SK-N-SH (cell line): ENCODE measurements at regions not wholly inside any gene's neighbourhood (a gene's known extent, or its start where the extent isn't known, plus 50 kb on each side); places are given as distances from the start of the nearest gene placed in this dataset.
A peak's percentile ranks its signal among the peaks of the same experiment; 100 is the strongest.

ENCODE experiments used
- CTCF ChIA-PET: fragments of 300-600, 350-600 bp; formaldehyde crosslinking; extraction: SDS; loops from one replicate; lab custom pipeline; 2021; lab: Yijun Ruan, JAX
- POLR2A ChIA-PET: fragments of 350-600 bp; sonication (Branson Sonifier 250); formaldehyde crosslinking; extraction: SDS; loops from one replicate; lab custom pipeline; 2020; ENCODE audit warnings: antibody characterized with exemption, inconsistent platforms; lab: Yijun Ruan, JAX
- DNase-seq: peaks from one replicate; pipeline ENCODE4 v3.0.0; 2012
- H2AFZ ChIP-seq: fragments of 200-600 bp; sonication (generic); 2 replicates; pipeline ENCODE4 v1.8.1; 2016; ENCODE audit warnings: antibody characterized with exemption, mild to moderate bottlenecking, low read depth
- H3F3A ChIP-seq: fragments of 200-600 bp; sonication (generic); replicated peaks from 2 replicates; pipeline ENCODE3; 2016; ENCODE audit warnings: antibody characterized with exemption, mild to moderate bottlenecking; ENCODE audit not compliant: insufficient read depth
- H3K27ac ChIP-seq, 2 experiments: fragments of 200-500 bp in 1 of 2; fragments of 200-600 bp in 1 of 2; sonication (Bioruptor generic) in 1 of 2; sonication (generic), shearing (Covaris generic) in 1 of 2; 2 replicates each; pipeline versions ENCODE4 v1.5.1 to v1.6.1; 2014 to 2016; ENCODE audit warnings: low read depth in 2 of 2, inconsistent platforms in 1 of 2, low read length in 1 of 2, mild to moderate bottlenecking in 1 of 2, mixed read lengths in 1 of 2
- H3K27me3 ChIP-seq: fragments of 200-600 bp; sonication (generic), shearing (Covaris generic); 2 replicates; pipeline ENCODE4 v1.6.1; 2016; ENCODE audit warnings: mixed run types; ENCODE audit not compliant: insufficient read depth
- H3K36me3 ChIP-seq, 2 experiments: fragments of 200-500 bp in 1 of 2; fragments of 200-600 bp in 1 of 2; sonication (Bioruptor generic) in 1 of 2; sonication (generic) in 1 of 2; replicated peaks in 1 of 2; 2 replicates each; pipeline versions ENCODE3 to v1.5.1; 2014 to 2016; ENCODE audit warnings: low read length in 1 of 2, mild to moderate bottlenecking in 1 of 2; ENCODE audit not compliant: insufficient read depth in 2 of 2, control insufficient read depth in 1 of 2
- H3K4me1 ChIP-seq, 2 experiments: fragments of 200-500 bp in 1 of 2; fragments of 200-600 bp in 1 of 2; sonication (Bioruptor generic) in 1 of 2; sonication (generic), shearing (Covaris generic) in 1 of 2; 2 replicates each; pipeline versions ENCODE4 v1.5.1 to v1.6.1; 2014 to 2016; ENCODE audit warnings: low read depth in 1 of 2, low read length in 1 of 2, mixed run types in 1 of 2; ENCODE audit not compliant: insufficient read depth in 2 of 2, control insufficient read depth in 1 of 2
- H3K4me2 ChIP-seq: fragments of 200-600 bp; sonication (generic), shearing (Covaris generic); 2 replicates; pipeline ENCODE4 v1.6.1; 2017; ENCODE audit warnings: mixed run types
- H3K4me3 ChIP-seq, 2 experiments: fragments of 200-500 bp in 1 of 2; fragments of 200-600 bp in 1 of 2; sonication (Bioruptor generic) in 1 of 2; sonication (generic), shearing (Covaris generic) in 1 of 2; 2 replicates each; pipeline versions ENCODE4 v1.5.1 to v1.8.1; 2014 to 2016; ENCODE audit warnings: low read depth in 2 of 2, inconsistent platforms in 1 of 2, low read length in 1 of 2, mild to moderate bottlenecking in 1 of 2, mixed read lengths in 1 of 2, moderate library complexity in 1 of 2
- H3K79me2 ChIP-seq: fragments of 200-600 bp; sonication (generic); 2 replicates; pipeline ENCODE4 v1.8.1; 2017; ENCODE audit warnings: mild to moderate bottlenecking; ENCODE audit not compliant: insufficient read depth
- H3K9ac ChIP-seq: fragments of 200-600 bp; sonication (generic); 2 replicates; pipeline ENCODE4 v1.6.1; 2017; ENCODE audit warnings: mixed run types
- H3K9me2 ChIP-seq: fragments of 200-600 bp; sonication (generic); 2 replicates; pipeline ENCODE4 v1.6.1; 2017; ENCODE audit warnings: mixed run types
- H3K9me3 ChIP-seq: fragments of 200-600 bp; sonication (generic); 2 replicates; pipeline ENCODE4 v1.6.1; 2017; ENCODE audit warnings: mixed run types, mild to moderate bottlenecking, moderate library complexity
- H4K20me1 ChIP-seq: fragments of 200-600 bp; sonication (generic); 2 replicates; pipeline ENCODE4 v1.6.1; 2017; ENCODE audit warnings: mild to moderate bottlenecking, mixed run types; ENCODE audit not compliant: insufficient read depth
- CTCF ChIP-seq: fragments of 200-600 bp; sonication (generic); IDR thresholded peaks from 2 replicates; pipeline ENCODE4 v1.6.1; 2017; ENCODE audit warnings: antibody characterized with exemption, mild to moderate bottlenecking, moderate library complexity
- ELF1 ChIP-seq: IDR thresholded peaks from 2 replicates; pipeline ENCODE4 v1.4.0; 2012
- EP300 ChIP-seq, 2 experiments: IDR thresholded peaks; 2 replicates each; pipeline versions ENCODE4 v1.4.0 to v1.6.1; 2012; ENCODE audit warnings: borderline replicate concordance in 1 of 2, low read depth in 1 of 2, low read length in 1 of 2
- FOSL2 ChIP-seq: IDR thresholded peaks from 2 replicates; pipeline ENCODE4 v1.4.0; 2012; ENCODE audit warnings: low read depth, mild to moderate bottlenecking, moderate library complexity, borderline replicate concordance
- IRF3 ChIP-seq: fragments of 150-350 bp; IDR thresholded peaks from 2 replicates; pipeline ENCODE4 v1.6.1; 2016; ENCODE audit warnings: mild to moderate bottlenecking, low read depth, low read length
- JUND ChIP-seq: IDR thresholded peaks from 2 replicates; pipeline ENCODE4 v1.4.0; 2012
- MEF2A ChIP-seq: IDR thresholded peaks from 2 replicates; pipeline ENCODE4 v1.4.0; 2012; ENCODE audit warnings: low read depth, borderline replicate concordance
- NFIC ChIP-seq: IDR thresholded peaks from 2 replicates; pipeline ENCODE4 v1.4.0; 2012; ENCODE audit warnings: borderline replicate concordance
- PBX3 ChIP-seq: IDR thresholded peaks from 2 replicates; pipeline ENCODE4; 2012
- POLR2AphosphoS5 ChIP-seq: IDR thresholded peaks from 2 replicates; pipeline ENCODE4 v1.6.1; 2012; ENCODE audit warnings: low read depth, low read length
- RCOR1 ChIP-seq: fragments of 150-350 bp; IDR thresholded peaks from 2 replicates; pipeline ENCODE4 v1.6.1; 2017; ENCODE audit warnings: antibody characterized with exemption, low read length
- RFX5 ChIP-seq: IDR thresholded peaks from 2 replicates; pipeline ENCODE4 v1.6.1; 2012; ENCODE audit warnings: mild to moderate bottlenecking, improper control_type of control experiment, low read length
- RXRA ChIP-seq: IDR thresholded peaks from 2 replicates; pipeline ENCODE4 v1.4.0; 2012; ENCODE audit warnings: low read depth, mild to moderate bottlenecking, borderline replicate concordance
- SIN3A ChIP-seq: IDR thresholded peaks from 2 replicates; pipeline ENCODE4 v1.6.1; 2012; ENCODE audit warnings: low read depth, mild to moderate bottlenecking, low read length, moderate library complexity, borderline replicate concordance
- SMC3 ChIP-seq: IDR thresholded peaks from 2 replicates; pipeline ENCODE4 v1.6.1; 2012; ENCODE audit warnings: low read depth, low read length, improper control_type of control experiment
- TCF12 ChIP-seq: IDR thresholded peaks from 2 replicates; pipeline ENCODE4 v1.4.0; 2012
- USF1 ChIP-seq: IDR thresholded peaks from 2 replicates; pipeline ENCODE4 v1.4.0; 2012; ENCODE audit warnings: low read depth, borderline replicate concordance
- WGBS: methylation state at CpG from one replicate; pipeline ENCODE4 v1.1.6; 2017; ENCODE audit warnings: low lambda C conversion rate; 5-methylcytosine and 5-hydroxymethylcytosine counted together
- TF ChIP-seq, protein P1 (sequence below): IDR thresholded peaks from 2 replicates; pipeline ENCODE4 v1.4.0; 2012; ENCODE audit warnings: low read depth
- TF ChIP-seq, protein P2 (sequence below): IDR thresholded peaks from 2 replicates; pipeline ENCODE4 v1.4.0; 2012; ENCODE audit warnings: low read depth, borderline replicate concordance

- CTCF ChIA-PET: interaction anchor here (1.1 to 4.0 kb wide), 3 partner anchors 15 to 394 kb away, joined by 3 to 30 read pairs (median 5); no protein-coding TSS in a partner anchor
- H3K9me2 ChIP-seq: no peaks in the 10 kb centered on the region
- POLR2A ChIA-PET: no interaction called here
- peak overlapping the region; percentile 54 for H3K4me2 ChIP-seq
- H3K4me3 ChIP-seq: no peak overlapping the region
- H4K20me1 ChIP-seq: no peaks in the 10 kb centered on the region
- H3K27me3 ChIP-seq: no peaks in the 10 kb centered on the region
- TF ChIP-seq SMC3: no peak
- TF ChIP-seq POLR2AphosphoS5: peak; percentile 28; the same call in 1 of the 2 replicates
- peak; percentile 84 for TF ChIP-seq TCF12
- peak; percentile 45; the same call in 1 of the 2 replicates for TF ChIP-seq NFIC
- peak in 1 of 2 experiments; percentile 58; a peak in 1 of 4 replicates for TF ChIP-seq EP300 (IDR thresholded peaks at IDR 0.05; ENCODE audit: borderline replicate concordance in 1 of 2, low read depth in 1 of 2, low read length in 1 of 2)
- peak; percentile 77; the same call in 1 of the 2 replicates for TF ChIP-seq FOSL2
- peak; percentile 82 for TF ChIP-seq JUND
- TF ChIP-seq SIN3A: no peak
- TF ChIP-seq PBX3: 0 out of 2 replicates have a peak, but pooled peaks have one; percentile 23
- TF ChIP-seq RXRA: 0 out of 2 replicates have a peak, but pooled peaks have one; percentile 40
- peak; percentile 80 for TF ChIP-seq USF1
- no peak for TF ChIP-seq ELF1
- H3K27ac ChIP-seq: peak overlapping the region; percentile 48 to 71; a peak in 3 of 4 replicates
- no peak overlapping the region for H2AFZ ChIP-seq
- H3F3A ChIP-seq: peaks cover 18% of the 10 kb centered on the region
- 36% methylated on average over 3 of the region's 3 CpGs for WGBS
- H3K9ac ChIP-seq: peak overlapping the region; percentile 11; the same call in 1 of the 2 replicates
- no peaks in the 10 kb centered on the region for H3K36me3 ChIP-seq
- no peaks in the 10 kb centered on the region for H3K79me2 ChIP-seq
- H3K4me1 ChIP-seq: peaks cover 8 to 22% of the 10 kb centered on the region in 2 experiments
- no peak for DNase-seq
- no peaks in the 10 kb centered on the region for H3K9me3 ChIP-seq
These were observed 87.2 kb upstream of the CNIH3 start for GRCh38 chr1:224528900-224529299.

- no peaks in the 10 kb centered on the region for H3K79me2 ChIP-seq
- peaks cover 11% of the 10 kb centered on the region for H3F3A ChIP-seq
- no peaks in the 10 kb centered on the region for H3K36me3 ChIP-seq
- ChIA-PET CTCF (interaction anchor here (1.0 to 4.0 kb wide), 5 partner anchors 16 to 393 kb away, joined by 3 to 30 read pairs (median 5); no protein-coding TSS in a partner anchor), POLR2A (no interaction called here)
- H3K9me2 ChIP-seq: no peaks in the 10 kb centered on the region
- no peak overlapping the region for H3K9ac ChIP-seq
- DNase-seq: no peak
- 100% methylated on average over 4 of the region's 5 CpGs for whole genome bisulfite sequencing
- H3K27ac ChIP-seq: peak overlapping the region in 1 of 2 experiments; percentile 71; a peak in 1 of 4 replicates
- H3K4me3 ChIP-seq: no peak overlapping the region
- H3K4me2 ChIP-seq: peak overlapping the region; percentile 54
- peaks cover 8 to 21% of the 10 kb centered on the region in 2 experiments for H3K4me1 ChIP-seq
- no peaks in the 10 kb centered on the region for H4K20me1 ChIP-seq
- no peak overlapping the region for H2AFZ ChIP-seq
- no peaks in the 10 kb centered on the region for H3K9me3 ChIP-seq
- H3K27me3 ChIP-seq: no peaks in the 10 kb centered on the region
- TF ChIP-seq MEF2A: no peak
- no peak for TF ChIP-seq RCOR1
- no peak for TF ChIP-seq IRF3
- TF ChIP-seq RFX5: no peak
- TF ChIP-seq, protein P1, sequence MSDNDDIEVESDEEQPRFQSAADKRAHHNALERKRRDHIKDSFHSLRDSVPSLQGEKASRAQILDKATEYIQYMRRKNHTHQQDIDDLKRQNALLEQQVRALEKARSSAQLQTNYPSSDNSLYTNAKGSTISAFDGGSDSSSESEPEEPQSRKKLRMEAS: no peak
- TF ChIP-seq, protein P2, sequence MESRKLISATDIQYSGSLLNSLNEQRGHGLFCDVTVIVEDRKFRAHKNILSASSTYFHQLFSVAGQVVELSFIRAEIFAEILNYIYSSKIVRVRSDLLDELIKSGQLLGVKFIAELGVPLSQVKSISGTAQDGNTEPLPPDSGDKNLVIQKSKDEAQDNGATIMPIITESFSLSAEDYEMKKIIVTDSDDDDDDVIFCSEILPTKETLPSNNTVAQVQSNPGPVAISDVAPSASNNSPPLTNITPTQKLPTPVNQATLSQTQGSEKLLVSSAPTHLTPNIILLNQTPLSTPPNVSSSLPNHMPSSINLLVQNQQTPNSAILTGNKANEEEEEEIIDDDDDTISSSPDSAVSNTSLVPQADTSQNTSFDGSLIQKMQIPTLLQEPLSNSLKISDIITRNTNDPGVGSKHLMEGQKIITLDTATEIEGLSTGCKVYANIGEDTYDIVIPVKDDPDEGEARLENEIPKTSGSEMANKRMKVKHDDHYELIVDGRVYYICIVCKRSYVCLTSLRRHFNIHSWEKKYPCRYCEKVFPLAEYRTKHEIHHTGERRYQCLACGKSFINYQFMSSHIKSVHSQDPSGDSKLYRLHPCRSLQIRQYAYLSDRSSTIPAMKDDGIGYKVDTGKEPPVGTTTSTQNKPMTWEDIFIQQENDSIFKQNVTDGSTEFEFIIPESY: no peak
- no peak for TF ChIP-seq CTCF
These were observed 86.3 kb upstream of the CNIH3 start for GRCh38 chr1:224529844-224530243.
